Fibroblast of lung (primary cell): ENCODE measurements at regions not wholly inside any gene's neighbourhood (a gene's known extent, or its start where the extent isn't known, plus 50 kb on each side); places are given as distances from the start of the nearest gene placed in this dataset.
A peak's percentile ranks its signal among the peaks of the same experiment; 100 is the strongest.

Experiments used
- DNase-seq, 2 donors: peaks; one replicate each; pipeline versions ENCODE4 v3.0.0 to v3.0.0-alpha.2; 2010; ENCODE audit warnings: low read depth in 2 of 2
- H2AFZ ChIP-seq: 2 replicates; pipeline ENCODE4 v1.5.1; 2012; ENCODE audit warnings: low read length, control low read depth, inconsistent platforms
- H3K27ac ChIP-seq: 2 replicates; pipeline ENCODE4 v1.5.1; 2011; ENCODE audit warnings: low read length, control low read depth; ENCODE audit not compliant: insufficient read depth
- H3K27me3 ChIP-seq: 2 replicates; pipeline ENCODE4 v1.5.1; 2011; ENCODE audit warnings: mild to moderate bottlenecking, low read length; ENCODE audit not compliant: control insufficient read depth, insufficient read depth
- H3K36me3 ChIP-seq: 2 replicates; pipeline ENCODE4 v1.5.1; 2011; ENCODE audit warnings: low read length; ENCODE audit not compliant: control insufficient read depth, insufficient read depth
- H3K4me1 ChIP-seq: 2 replicates; pipeline ENCODE4 v1.5.1; 2011; ENCODE audit warnings: low read length; ENCODE audit not compliant: control insufficient read depth, insufficient read depth; ENCODE audit errors: extremely low read depth
- H3K4me2 ChIP-seq: 2 replicates; pipeline ENCODE4 v1.5.1; 2011; ENCODE audit warnings: low read length, control low read depth; ENCODE audit not compliant: insufficient read depth; ENCODE audit errors: extremely low read depth
- H3K4me3 ChIP-seq, 4 experiments: fragments of 200-600 bp in 1 of 4; sonication (generic) in 1 of 4; replicated peaks in 1 of 4; 2 replicates each; pipeline ENCODE4 v1.5.1; 2011 to 2016; ENCODE audit warnings: low read length in 4 of 4, low read depth in 3 of 4, mild to moderate bottlenecking in 3 of 4, control low read depth in 2 of 4, inconsistent platforms in 1 of 4, mixed read lengths in 1 of 4; ENCODE audit not compliant: insufficient read depth in 1 of 4; ENCODE audit errors: control extremely low read depth in 1 of 4
- H3K79me2 ChIP-seq: 2 replicates; pipeline ENCODE4 v1.5.1; 2012; ENCODE audit warnings: mild to moderate bottlenecking, low read length, inconsistent platforms; ENCODE audit not compliant: control insufficient read depth, insufficient read depth
- H3K9ac ChIP-seq: 2 replicates; pipeline ENCODE4 v1.5.1; 2011; ENCODE audit warnings: mild to moderate bottlenecking, low read length, control low read depth; ENCODE audit not compliant: insufficient read depth
- H3K9me3 ChIP-seq: 2 replicates; pipeline ENCODE4 v1.5.1; 2012; ENCODE audit warnings: low read depth, low read length; ENCODE audit not compliant: control insufficient read depth, insufficient read depth
- H4K20me1 ChIP-seq: 2 replicates; pipeline ENCODE4 v1.5.1; 2011; ENCODE audit warnings: low read length; ENCODE audit not compliant: control insufficient read depth, insufficient read depth; ENCODE audit errors: extremely low read depth
- EZH2 ChIP-seq: IDR thresholded peaks from 2 replicates; pipeline ENCODE4 v1.5.1; 2012; ENCODE audit warnings: low read length, control low read depth, mild to moderate bottlenecking; ENCODE audit errors: missing control alignments
- TF ChIP-seq, protein P1 (sequence below), 2 donors: IDR thresholded peaks in 1 of 2; conservative IDR thresholded peaks in 1 of 2; 1 replicate in 1 of 2; 2 replicates in 1 of 2; pipeline ENCODE4 v1.5.1; 2011 to 2012; ENCODE audit warnings: low read length in 2 of 2, control low read depth in 1 of 2, inconsistent platforms in 1 of 2, low read depth in 1 of 2, mild to moderate bottlenecking in 1 of 2

DNA sequence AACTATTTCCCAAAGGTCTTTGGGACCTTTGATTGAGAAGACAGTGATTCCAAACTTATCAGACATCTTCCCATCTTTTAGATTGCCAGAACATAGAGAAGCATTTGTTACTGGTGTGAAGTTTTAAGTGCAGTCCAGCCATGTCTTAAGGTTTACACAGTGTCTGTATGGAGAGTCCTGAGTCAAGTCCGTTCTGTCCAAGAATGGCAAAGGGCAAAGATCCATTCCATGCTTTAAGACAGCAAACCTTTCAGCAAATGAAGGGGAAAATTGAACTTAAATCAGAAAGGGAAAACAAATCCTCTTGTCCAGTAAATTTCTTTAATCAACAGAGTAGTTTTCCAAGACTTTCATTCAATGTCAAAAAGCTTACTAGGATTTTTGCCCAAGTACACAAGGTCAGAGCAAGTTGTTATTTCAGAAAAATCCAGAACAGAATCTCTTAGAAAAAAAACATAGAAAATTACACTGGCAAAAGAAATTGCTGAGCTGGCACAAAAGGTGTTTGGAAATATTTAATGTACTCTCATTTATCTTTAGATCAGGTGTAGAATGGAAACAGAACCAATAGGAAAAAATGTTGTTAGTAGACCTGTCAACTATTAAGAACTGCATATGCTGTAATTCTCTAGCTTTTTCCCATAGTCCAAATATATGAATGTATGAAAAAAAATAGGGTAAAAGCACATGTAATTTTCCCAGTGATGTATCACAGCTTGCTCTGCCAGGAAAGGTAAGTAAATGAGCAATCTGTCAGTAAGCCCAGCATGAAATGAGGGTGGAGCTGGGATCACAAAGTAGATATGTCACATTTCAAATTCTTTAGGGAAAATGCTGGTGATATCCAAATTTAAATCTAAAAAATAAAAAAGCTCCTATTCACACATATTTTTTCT is 1099.9 kb downstream of the TUSC7 start:
- Histone ChIP-seq H2AFZ (no peak overlapping the region), H3K27me3 (no peaks in the 10 kb centered on the region), H4K20me1 (no peaks in the 10 kb centered on the region), H3K9me3 (no peaks in the 10 kb centered on the region), H3K9ac (no peak overlapping the region), H3K79me2 (no peaks in the 10 kb centered on the region), H3K27ac (no peak overlapping the region), H3K4me3 (no peak overlapping the region), H3K4me2 (no peak overlapping the region), H3K4me1 (no peaks in the 10 kb centered on the region), H3K36me3 (no peaks in the 10 kb centered on the region)
- DNase-seq = no peak
- TF ChIP-seq, protein P1, sequence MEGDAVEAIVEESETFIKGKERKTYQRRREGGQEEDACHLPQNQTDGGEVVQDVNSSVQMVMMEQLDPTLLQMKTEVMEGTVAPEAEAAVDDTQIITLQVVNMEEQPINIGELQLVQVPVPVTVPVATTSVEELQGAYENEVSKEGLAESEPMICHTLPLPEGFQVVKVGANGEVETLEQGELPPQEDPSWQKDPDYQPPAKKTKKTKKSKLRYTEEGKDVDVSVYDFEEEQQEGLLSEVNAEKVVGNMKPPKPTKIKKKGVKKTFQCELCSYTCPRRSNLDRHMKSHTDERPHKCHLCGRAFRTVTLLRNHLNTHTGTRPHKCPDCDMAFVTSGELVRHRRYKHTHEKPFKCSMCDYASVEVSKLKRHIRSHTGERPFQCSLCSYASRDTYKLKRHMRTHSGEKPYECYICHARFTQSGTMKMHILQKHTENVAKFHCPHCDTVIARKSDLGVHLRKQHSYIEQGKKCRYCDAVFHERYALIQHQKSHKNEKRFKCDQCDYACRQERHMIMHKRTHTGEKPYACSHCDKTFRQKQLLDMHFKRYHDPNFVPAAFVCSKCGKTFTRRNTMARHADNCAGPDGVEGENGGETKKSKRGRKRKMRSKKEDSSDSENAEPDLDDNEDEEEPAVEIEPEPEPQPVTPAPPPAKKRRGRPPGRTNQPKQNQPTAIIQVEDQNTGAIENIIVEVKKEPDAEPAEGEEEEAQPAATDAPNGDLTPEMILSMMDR (conservative IDR thresholded peaks at IDR 0.05 in 1 of 2, IDR thresholded peaks at IDR 0.05 in 1 of 2; ENCODE audit: low read depth in 1 of 2, low read length in 2 of 2) = no peak
- TF ChIP-seq EZH2 = no peak

DNA sequence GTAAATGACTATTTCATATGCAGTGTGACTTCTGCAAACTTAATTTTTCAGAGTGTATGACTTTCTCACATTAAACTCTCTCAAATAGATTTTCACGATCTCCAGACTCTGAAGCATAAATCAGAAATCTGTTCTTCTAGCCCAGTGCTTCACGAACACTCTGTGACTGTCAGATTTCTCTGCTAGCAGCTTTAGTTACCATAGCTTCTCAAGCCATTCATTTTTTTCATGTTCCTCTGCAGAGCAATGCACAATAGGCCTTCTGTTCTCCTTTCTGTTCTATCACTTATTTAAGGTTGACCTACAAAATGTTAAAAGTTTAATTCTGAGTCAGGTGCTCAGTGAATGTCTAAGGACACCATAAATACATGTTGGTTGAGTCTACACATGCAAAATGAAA is 1102.2 kb downstream of the TUSC7 start:
- Histone ChIP-seq H3K79me2 (no peaks in the 10 kb centered on the region), H4K20me1 (no peaks in the 10 kb centered on the region), H3K27me3 (no peaks in the 10 kb centered on the region), H3K36me3 (no peaks in the 10 kb centered on the region), H3K4me3 (no peak overlapping the region), H3K9ac (no peak overlapping the region), H3K4me1 (no peaks in the 10 kb centered on the region), H3K4me2 (no peak overlapping the region), H2AFZ (no peak overlapping the region), H3K27ac (no peak overlapping the region), H3K9me3 (no peaks in the 10 kb centered on the region)
- DNase-seq = no peak
- no peak for TF ChIP-seq EZH2
- TF ChIP-seq, protein P1 (conservative IDR thresholded peaks at IDR 0.05 in 1 of 2, IDR thresholded peaks at IDR 0.05 in 1 of 2; ENCODE audit: low read depth in 1 of 2, low read length in 2 of 2) = no peak

DNA sequence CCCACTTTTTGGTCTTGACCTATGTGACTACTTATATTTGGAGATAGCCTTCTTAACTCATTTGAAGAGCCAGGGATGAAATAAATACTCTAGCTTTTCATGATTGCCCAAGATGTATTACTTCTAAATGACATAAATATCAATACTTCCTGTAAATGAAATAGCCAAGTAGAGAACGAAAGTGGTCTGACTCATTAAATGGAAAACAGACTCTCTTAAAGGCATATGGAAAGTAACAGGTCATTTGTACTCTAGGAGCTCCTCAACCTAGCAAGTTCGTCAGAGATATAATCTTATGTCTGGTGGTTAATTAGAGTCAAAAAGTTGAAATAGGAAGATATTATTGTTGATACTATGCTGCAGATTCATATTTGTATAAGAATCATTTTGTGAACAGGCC is 1105.4 kb downstream of the TUSC7 start:
- DNase-seq = peak; percentile 19 to 40
- Histone ChIP-seq H3K4me1 (no peaks in the 10 kb centered on the region), H3K27me3 (no peaks in the 10 kb centered on the region), H4K20me1 (no peaks in the 10 kb centered on the region), H3K4me2 (no peak overlapping the region), H3K9me3 (no peaks in the 10 kb centered on the region), H2AFZ (no peak overlapping the region), H3K79me2 (no peaks in the 10 kb centered on the region), H3K27ac (no peak overlapping the region), H3K4me3 (no peak overlapping the region), H3K36me3 (no peaks in the 10 kb centered on the region), H3K9ac (no peak overlapping the region)
- TF ChIP-seq, protein P1 (conservative IDR thresholded peaks at IDR 0.05 in 1 of 2, IDR thresholded peaks at IDR 0.05 in 1 of 2; ENCODE audit: low read depth in 1 of 2, low read length in 2 of 2) = no peak
- no peak for TF ChIP-seq EZH2
